ENCODE measurements at regions not wholly inside any gene's neighbourhood (a gene's known extent, or its start where the extent isn't known, plus 50 kb on each side); places are given as distances from the start of the nearest gene placed in this dataset.
A peak's percentile ranks its signal among the peaks of the same experiment; 100 is the strongest.

GRCh38 chr5:158022837-158023236 lies 163.9 kb upstream of the CLINT1 start:
- DNase-seq (ENCODE audit: extremely low spot score) = no peak
- 75% methylated on average over 6 of the region's 6 CpGs for WGBS
- no peak overlapping the region for H3K4me3 ChIP-seq (ENCODE audit: low read depth, low read length)
- H3K27ac ChIP-seq (ENCODE audit: low read depth) = no peak overlapping the region
- H3K4me1 ChIP-seq (ENCODE audit: insufficient read depth) = no peaks in the 10 kb centered on the region
- no peaks in the 10 kb centered on the region for H3K36me3 ChIP-seq (ENCODE audit: insufficient read depth)

DNA sequence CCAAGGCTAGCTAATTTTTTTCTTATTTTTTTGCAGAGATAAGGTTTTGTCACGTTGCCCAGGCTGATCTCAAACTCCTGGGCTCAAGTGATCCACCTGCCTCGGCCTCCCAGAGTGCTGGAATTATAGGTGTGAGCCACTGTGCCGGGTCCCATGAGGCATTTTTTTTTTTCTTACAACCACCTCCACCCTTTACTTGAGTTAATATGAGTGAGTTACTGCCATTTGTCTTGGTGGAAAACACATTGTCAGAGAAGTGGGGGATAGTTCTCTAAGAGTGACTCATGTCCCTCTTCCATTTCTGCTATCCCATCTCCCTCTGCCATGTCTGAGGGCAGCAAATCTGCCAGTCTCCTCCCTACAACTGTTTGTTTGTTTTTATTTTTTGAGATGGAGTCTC lies 163.4 kb upstream of the CLINT1 start:
- Histone ChIP-seq H3K36me3 (ENCODE audit: insufficient read depth) (no peaks in the 10 kb centered on the region), H3K4me1 (ENCODE audit: insufficient read depth) (no peaks in the 10 kb centered on the region), H3K27ac (ENCODE audit: low read depth) (no peak overlapping the region), H3K4me3 (ENCODE audit: low read depth, low read length) (no peak overlapping the region)
- no peak for DNase-seq (ENCODE audit: extremely low spot score)
- 69% methylated on average over 3 of the region's 3 CpGs for WGBS

DNA sequence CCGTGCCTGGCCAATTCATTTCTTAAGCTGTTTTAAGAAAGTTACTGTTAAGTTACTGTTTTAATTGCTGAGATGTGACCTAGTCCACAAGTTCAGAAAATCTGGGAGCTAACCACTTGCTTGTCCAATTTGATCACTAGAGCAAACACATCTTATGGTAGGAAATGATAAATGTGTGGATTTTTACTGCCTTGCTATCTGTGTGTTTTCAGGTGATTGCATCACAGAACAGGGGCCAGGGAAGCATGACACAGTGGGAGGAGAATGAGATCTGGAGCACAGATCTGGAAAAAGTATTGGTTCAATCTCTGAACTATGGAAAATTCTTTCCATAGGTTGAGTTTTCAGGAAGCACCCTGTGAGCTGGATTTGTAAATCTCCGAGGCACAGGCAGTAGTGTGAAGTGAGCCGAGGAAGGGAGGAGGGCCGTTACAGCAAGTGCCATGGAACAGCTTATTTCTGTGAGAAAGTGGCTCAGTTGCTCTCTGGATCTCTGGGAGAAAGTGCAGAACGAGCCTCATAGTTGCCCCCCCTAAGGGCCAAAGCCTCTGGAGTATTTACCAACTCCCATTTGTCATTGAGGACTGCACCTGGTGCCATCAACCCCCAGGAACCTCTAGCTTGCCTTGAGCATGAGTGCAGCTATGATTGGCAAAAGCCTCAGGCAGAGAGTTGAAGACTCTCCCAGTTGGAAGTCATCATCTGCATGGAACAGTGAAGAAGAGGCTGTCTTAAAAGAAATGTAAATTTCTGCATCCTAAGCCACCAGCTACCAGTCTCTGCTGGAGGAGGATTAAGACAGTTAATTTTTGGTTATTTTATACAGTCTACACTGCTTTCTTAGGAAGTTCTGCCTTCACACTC lies 161.8 kb upstream of the CLINT1 start:
- WGBS = 75% methylated on average over 5 of the region's 5 CpGs
- no peak overlapping the region for H3K27ac ChIP-seq (ENCODE audit: low read depth)
- no peaks in the 10 kb centered on the region for H3K36me3 ChIP-seq (ENCODE audit: insufficient read depth)
- H3K4me1 ChIP-seq (ENCODE audit: insufficient read depth) = no peaks in the 10 kb centered on the region
- H3K4me3 ChIP-seq (ENCODE audit: low read depth, low read length) = no peak overlapping the region
- no peak for DNase-seq (ENCODE audit: extremely low spot score)

GRCh38 chr5:158017469-158017868 lies 158.5 kb upstream of the CLINT1 start:
- no peak for DNase-seq (ENCODE audit: extremely low spot score)
- no peaks in the 10 kb centered on the region for H3K36me3 ChIP-seq (ENCODE audit: insufficient read depth)
- no peak overlapping the region for H3K4me3 ChIP-seq (ENCODE audit: low read depth, low read length)
- no peak overlapping the region for H3K27ac ChIP-seq (ENCODE audit: low read depth)
- no peaks in the 10 kb centered on the region for H3K4me1 ChIP-seq (ENCODE audit: insufficient read depth)
- WGBS = 78% methylated on average over 2 of the region's 2 CpGs

DNA sequence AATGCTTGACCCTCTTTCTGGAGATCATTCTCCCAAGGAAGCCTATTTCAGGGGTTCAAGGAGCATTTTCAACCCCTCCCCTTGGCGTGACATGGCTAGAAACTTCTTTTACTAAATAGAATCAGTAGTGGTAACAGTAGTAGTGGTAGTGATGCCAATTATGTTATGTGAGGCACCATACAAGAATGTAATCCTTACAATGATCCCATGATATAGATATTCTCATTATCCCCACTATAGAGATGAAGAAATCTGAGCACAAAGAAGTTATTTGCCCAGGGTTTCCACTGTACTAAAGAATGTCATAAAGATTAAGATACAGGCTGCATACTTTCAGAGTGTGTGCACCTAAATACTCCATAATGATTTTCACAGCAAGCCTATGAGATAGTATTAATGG lies 155.4 kb upstream of the CLINT1 start:
- 98% methylated on average over 1 of the region's 1 CpG for WGBS
- H3K4me3 ChIP-seq (ENCODE audit: low read depth, low read length) = no peak overlapping the region
- H3K27ac ChIP-seq (ENCODE audit: low read depth) = no peak overlapping the region
- no peaks in the 10 kb centered on the region for H3K4me1 ChIP-seq (ENCODE audit: insufficient read depth)
- H3K36me3 ChIP-seq (ENCODE audit: insufficient read depth) = no peaks in the 10 kb centered on the region
- DNase-seq (ENCODE audit: extremely low spot score) = no peak

DNA sequence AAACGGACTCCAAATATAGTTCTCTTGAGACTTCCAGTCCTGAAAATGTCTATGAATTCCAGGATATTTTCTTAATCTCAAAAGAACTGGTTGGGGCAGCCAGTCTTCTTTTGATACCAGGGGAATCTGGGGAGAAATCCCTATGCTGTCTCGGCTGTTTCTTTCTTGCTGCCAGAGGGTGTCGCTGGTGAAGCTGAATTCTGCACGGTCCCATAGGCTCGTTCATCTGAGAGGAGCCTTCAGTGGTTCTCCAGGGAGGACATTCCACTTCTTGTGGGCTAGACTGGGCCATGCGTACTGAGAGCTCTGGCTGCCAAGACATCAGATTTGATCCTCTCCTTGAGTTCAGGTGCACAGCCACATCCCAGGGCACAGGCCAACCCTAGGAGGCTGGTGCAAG lies 155.0 kb upstream of the CLINT1 start:
- H3K36me3 ChIP-seq (ENCODE audit: insufficient read depth) = no peaks in the 10 kb centered on the region
- H3K27ac ChIP-seq (ENCODE audit: low read depth) = no peak overlapping the region
- 34% methylated on average over 6 of the region's 6 CpGs for WGBS
- H3K4me3 ChIP-seq (ENCODE audit: low read depth, low read length) = no peak overlapping the region
- H3K4me1 ChIP-seq (ENCODE audit: insufficient read depth) = no peaks in the 10 kb centered on the region
- DNase-seq (ENCODE audit: extremely low spot score) = no peak

GRCh38 chr5:158013303-158013702 lies 154.4 kb upstream of the CLINT1 start:
- WGBS = 73% methylated on average over 4 of the region's 4 CpGs
- no peak overlapping the region for H3K27ac ChIP-seq (ENCODE audit: low read depth)
- no peaks in the 10 kb centered on the region for H3K36me3 ChIP-seq (ENCODE audit: insufficient read depth)
- H3K4me3 ChIP-seq (ENCODE audit: low read depth, low read length) = no peak overlapping the region
- DNase-seq (ENCODE audit: extremely low spot score) = no peak
- no peaks in the 10 kb centered on the region for H3K4me1 ChIP-seq (ENCODE audit: insufficient read depth)

DNA sequence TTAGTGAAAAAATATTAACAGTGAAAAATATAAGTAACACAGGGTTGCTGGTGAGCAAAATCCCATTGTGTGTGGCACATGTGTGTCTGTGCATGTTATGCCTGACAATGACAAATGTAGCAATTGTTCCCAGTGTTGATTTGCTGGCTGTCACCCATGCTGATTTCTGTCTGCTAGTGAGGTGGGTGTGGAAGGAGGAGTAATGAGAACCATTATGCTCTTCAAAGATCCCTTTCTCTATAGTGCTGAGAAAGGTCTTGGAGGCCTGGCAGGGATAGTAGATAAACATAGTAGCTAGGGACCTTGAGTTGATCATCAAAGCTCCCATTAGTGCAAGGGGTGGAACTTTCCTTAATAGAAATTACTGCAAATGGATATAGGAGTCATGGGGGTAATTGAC lies 152.5 kb upstream of the CLINT1 start:
- Histone ChIP-seq H3K4me1 (ENCODE audit: insufficient read depth) (no peaks in the 10 kb centered on the region), H3K4me3 (ENCODE audit: low read depth, low read length) (no peak overlapping the region), H3K27ac (ENCODE audit: low read depth) (no peak overlapping the region), H3K36me3 (ENCODE audit: insufficient read depth) (no peaks in the 10 kb centered on the region)
- no peak for DNase-seq (ENCODE audit: extremely low spot score)

DNA sequence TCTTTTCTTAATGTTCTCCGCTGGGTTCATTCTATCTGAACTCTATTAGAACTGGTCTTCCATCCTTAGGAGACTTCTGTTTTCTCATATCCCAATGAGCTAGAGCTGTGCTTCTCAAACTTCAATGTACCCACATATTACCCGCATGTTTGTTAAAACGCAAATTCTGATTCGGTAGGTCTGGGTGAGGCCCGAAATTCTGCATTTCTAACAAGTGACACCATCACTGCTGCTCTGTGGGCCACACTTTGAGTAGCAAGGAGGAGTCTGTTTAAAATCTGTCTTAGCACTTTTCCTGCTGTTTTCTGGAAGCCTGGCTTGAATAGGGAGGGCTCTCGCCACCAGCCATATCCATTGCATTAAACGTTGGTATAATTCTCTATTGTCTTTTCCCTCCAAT lies 151.9 kb upstream of the CLINT1 start:
- no peaks in the 10 kb centered on the region for H3K4me1 ChIP-seq (ENCODE audit: insufficient read depth)
- WGBS = 87% methylated on average over 7 of the region's 7 CpGs
- no peak overlapping the region for H3K27ac ChIP-seq (ENCODE audit: low read depth)
- DNase-seq (ENCODE audit: extremely low spot score) = no peak
- no peaks in the 10 kb centered on the region for H3K36me3 ChIP-seq (ENCODE audit: insufficient read depth)
- H3K4me3 ChIP-seq (ENCODE audit: low read depth, low read length) = no peak overlapping the region

GRCh38 chr5:158007336-158007735 lies 148.4 kb upstream of the CLINT1 start:
- H3K36me3 ChIP-seq (ENCODE audit: insufficient read depth) = no peaks in the 10 kb centered on the region
- H3K4me3 ChIP-seq (ENCODE audit: low read depth, low read length) = no peak overlapping the region
- H3K27ac ChIP-seq (ENCODE audit: low read depth) = no peak overlapping the region
- H3K4me1 ChIP-seq (ENCODE audit: insufficient read depth) = no peaks in the 10 kb centered on the region
- WGBS = 54% methylated on average over 3 of the region's 3 CpGs
- DNase-seq (ENCODE audit: extremely low spot score) = no peak

DNA sequence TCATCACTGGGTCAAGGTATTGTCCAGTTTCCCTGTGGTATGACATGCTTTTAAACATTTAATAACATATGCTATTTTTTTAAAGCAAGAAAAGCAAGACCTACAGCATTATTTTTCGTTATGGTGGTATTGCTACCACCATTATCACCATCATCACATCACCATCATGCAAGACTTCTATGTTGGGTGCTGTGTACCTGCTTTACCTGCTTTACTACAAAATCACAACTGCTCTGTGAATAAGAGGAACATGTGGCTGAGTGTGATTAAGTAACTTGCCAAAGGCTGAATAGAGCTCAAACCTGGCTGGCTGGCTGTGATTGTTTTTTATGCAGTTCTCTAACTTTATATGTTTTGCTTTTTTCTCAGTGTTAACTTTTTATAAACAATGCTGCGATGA lies 140.8 kb upstream of the CLINT1 start:
- H3K4me3 ChIP-seq (ENCODE audit: low read depth, low read length) = no peak overlapping the region
- H3K27ac ChIP-seq (ENCODE audit: low read depth) = no peak overlapping the region
- H3K36me3 ChIP-seq (ENCODE audit: insufficient read depth) = no peaks in the 10 kb centered on the region
- DNase-seq (ENCODE audit: extremely low spot score) = no peak
- H3K4me1 ChIP-seq (ENCODE audit: insufficient read depth) = no peaks in the 10 kb centered on the region
- 77% methylated on average over 2 of the region's 2 CpGs for WGBS

DNA sequence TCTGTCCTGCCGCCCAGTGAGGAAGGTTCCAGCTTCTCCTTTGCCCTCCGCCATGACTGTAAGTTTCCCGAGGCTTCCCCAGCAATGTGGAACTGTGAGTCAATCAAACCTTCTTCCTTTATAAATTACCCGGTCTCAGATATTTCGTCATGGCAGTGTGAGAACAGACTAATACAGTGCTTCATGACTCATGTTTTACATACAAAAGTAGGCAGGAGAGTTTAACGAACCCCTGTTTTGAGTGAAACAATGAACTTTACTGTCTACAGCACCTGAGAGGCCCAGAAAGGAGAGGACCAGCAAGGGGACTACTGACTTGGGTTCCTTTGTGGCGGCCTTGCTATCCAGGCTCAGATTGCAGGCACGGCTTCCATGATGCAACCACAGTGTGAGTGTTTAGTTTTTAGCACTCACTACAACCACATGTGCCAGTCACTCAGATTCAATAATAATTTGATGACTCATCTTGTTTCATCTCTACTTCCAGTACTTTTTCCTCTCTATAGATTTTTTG lies 139.1 kb upstream of the CLINT1 start:
- no peak for DNase-seq (ENCODE audit: extremely low spot score)
- no peaks in the 10 kb centered on the region for H3K4me1 ChIP-seq (ENCODE audit: insufficient read depth)
- WGBS = 92% methylated on average over 8 of the region's 8 CpGs
- no peaks in the 10 kb centered on the region for H3K36me3 ChIP-seq (ENCODE audit: insufficient read depth)
- H3K27ac ChIP-seq (ENCODE audit: low read depth) = no peak overlapping the region
- H3K4me3 ChIP-seq (ENCODE audit: low read depth, low read length) = no peak overlapping the region

GRCh38 chr5:157994906-157995519 lies 136.1 kb upstream of the CLINT1 start:
- peak; percentile 13 for DNase-seq (ENCODE audit: extremely low spot score)
- Histone ChIP-seq H3K27ac (ENCODE audit: low read depth) (no peak overlapping the region), H3K4me1 (ENCODE audit: insufficient read depth) (no peaks in the 10 kb centered on the region), H3K36me3 (ENCODE audit: insufficient read depth) (no peaks in the 10 kb centered on the region), H3K4me3 (ENCODE audit: low read depth, low read length) (no peak overlapping the region)
- 25% methylated on average over 8 of the region's 8 CpGs for WGBS

DNA sequence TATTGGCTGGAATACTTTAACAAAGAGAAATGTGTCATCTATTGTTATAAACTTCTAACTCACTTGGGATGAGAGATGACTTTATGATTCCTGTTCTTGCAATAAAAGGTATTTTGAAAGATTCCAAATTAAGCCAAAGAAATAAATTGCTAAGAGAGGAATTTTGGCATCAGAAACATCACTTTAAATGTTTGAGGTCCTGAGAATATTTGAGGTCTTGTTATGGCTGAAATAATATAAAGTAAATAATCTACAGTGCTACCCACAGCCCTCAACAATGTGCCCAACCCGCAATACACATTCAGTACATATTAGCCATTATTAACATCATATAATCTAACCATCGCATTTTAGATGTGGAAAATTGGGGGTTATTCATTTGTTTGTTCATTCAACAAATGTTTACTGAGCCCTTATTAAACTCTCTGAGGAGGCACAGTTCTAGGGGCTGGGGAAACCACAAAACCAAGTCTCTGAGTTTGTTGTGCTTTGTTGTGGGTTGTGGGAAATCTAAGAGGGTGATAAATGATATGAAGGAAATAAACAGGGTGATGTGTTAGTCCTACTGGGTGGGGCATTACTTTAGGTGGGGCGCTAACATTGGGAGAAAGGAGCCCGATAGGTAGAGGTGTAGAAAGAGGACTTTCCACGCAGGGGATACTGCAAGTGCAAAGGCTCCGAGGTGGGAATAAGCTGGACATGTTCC lies 135.2 kb upstream of the CLINT1 start:
- Histone ChIP-seq H3K4me3 (ENCODE audit: low read depth, low read length) (no peak overlapping the region), H3K4me1 (ENCODE audit: insufficient read depth) (no peaks in the 10 kb centered on the region), H3K27ac (ENCODE audit: low read depth) (no peak overlapping the region), H3K36me3 (ENCODE audit: insufficient read depth) (no peaks in the 10 kb centered on the region)
- DNase-seq (ENCODE audit: extremely low spot score) = no peak
- 77% methylated on average over 6 of the region's 6 CpGs for WGBS
